GM12878 (cell line): ENCODE measurements at regions not wholly inside any gene's neighbourhood (a gene's known extent, or its start where the extent isn't known, plus 50 kb on each side); places are given as distances from the start of the nearest gene placed in this dataset.

Source experiments
- ATAC-seq: fragments of 200-7000 bp; cut with Tn5 transposase; 3 replicates; pipeline ENCODE4 v1.9.1; 2020; ENCODE audit warnings: mild to moderate bottlenecking, moderate library complexity
- BruUV-seq: library from RNA; stranded (reverse); fragments of 400-500 nt; replicated peaks from 2 replicates; lab custom pipeline; 2021; lab: Mats Ljungman, UMichigan
- CTCF ChIA-PET: fragments of 300-600 bp; sonication (Branson Sonifier 250); formaldehyde crosslinking; extraction: SDS; loops from one replicate; lab custom pipeline; 2021; ENCODE audit warnings: inconsistent platforms; lab: Yijun Ruan, JAX
- POLR2A ChIA-PET: fragments of 350-600 bp; formaldehyde crosslinking; extraction: SDS; loops from one replicate; lab custom pipeline; 2021; ENCODE audit warnings: inconsistent platforms; lab: Charles Lee
- RAD21 ChIA-PET: fragments of 300-600 bp; sonication (Branson Sonifier 250); formaldehyde crosslinking; loops from one replicate; lab custom pipeline; 2023; ENCODE audit warnings: antibody characterized with exemption; ENCODE audit not compliant: unreplicated experiment; lab: Charles Lee
- SMC1A ChIA-PET: fragments of 300-600 bp; sonication (Branson Sonifier 250); formaldehyde crosslinking; loops from one replicate; lab custom pipeline; 2023; ENCODE audit not compliant: unreplicated experiment, uncharacterized antibody; lab: Charles Lee
- DNase-seq: peaks from one replicate; pipeline ENCODE4 v3.0.0-alpha.2; 2011; ENCODE audit warnings: low read depth, low spot score
- FAIRE-seq: peaks from 3 replicates; lab custom pipeline; 2011; peaks lifted over from hg19 to GRCh38; lab: Jason Lieb, UNC
- H2AFZ ChIP-seq: 2 replicates; pipeline ENCODE4 v1.6.0; 2011; ENCODE audit warnings: low read depth, low read length, control low read depth; ENCODE audit not compliant: control insufficient read depth
- H3K27ac ChIP-seq: 2 replicates; pipeline ENCODE4 v1.5.1; 2011; ENCODE audit warnings: control low read depth; ENCODE audit not compliant: control insufficient read depth, insufficient read depth
- H3K27me3 ChIP-seq, 2 experiments: replicated peaks in 1 of 2; 2 replicates each; pipeline versions ENCODE4 v1.6.0 to v1.6.1; 2011; ENCODE audit warnings: low read length in 1 of 2; ENCODE audit not compliant: control insufficient read depth in 2 of 2, insufficient read depth in 2 of 2
- H3K36me3 ChIP-seq, 2 experiments: 2 replicates each; pipeline ENCODE4 v1.5.1; 2011; ENCODE audit warnings: low read length in 1 of 2; ENCODE audit not compliant: control insufficient read depth in 2 of 2, insufficient read depth in 2 of 2
- H3K4me1 ChIP-seq: 2 replicates; pipeline ENCODE4 v1.6.1; 2011; ENCODE audit warnings: mild to moderate bottlenecking, low read length, moderate library complexity, mixed read lengths; ENCODE audit not compliant: control insufficient read depth, insufficient read depth
- H3K4me2 ChIP-seq: 2 replicates; pipeline ENCODE4 v1.6.0; 2011; ENCODE audit warnings: control low read depth; ENCODE audit not compliant: control insufficient read depth, insufficient read depth
- H3K4me3 ChIP-seq: fragments of 200-600 bp; sonication (generic); 2 replicates; pipeline ENCODE4 v1.5.1; 2016
- H3K79me2 ChIP-seq: 2 replicates; pipeline ENCODE4 v1.6.0; 2011; ENCODE audit warnings: low read length; ENCODE audit not compliant: control insufficient read depth, insufficient read depth
- H3K9ac ChIP-seq: 2 replicates; pipeline ENCODE4 v1.8.0; 2011; ENCODE audit warnings: low read length, control low read depth, mixed read lengths; ENCODE audit not compliant: control insufficient read depth, insufficient read depth
- H3K9me3 ChIP-seq: replicated peaks from 3 replicates; pipeline ENCODE4 v1.5.1; 2011; ENCODE audit warnings: mild to moderate bottlenecking, low read length; ENCODE audit not compliant: control insufficient read depth, insufficient read depth
- H4K20me1 ChIP-seq: 2 replicates; pipeline ENCODE4 v1.6.0; 2011; ENCODE audit not compliant: control insufficient read depth, insufficient read depth
- ATF7 ChIP-seq: fragments of 450-650 bp; IDR thresholded peaks from 2 replicates; pipeline ENCODE4 v1.6.1; 2016; ENCODE audit warnings: low read depth, mild to moderate bottlenecking
- BRCA1 ChIP-seq: IDR thresholded peaks from 2 replicates; pipeline ENCODE4 v1.6.1; 2011; ENCODE audit warnings: low read depth, low read length, improper control_type of control experiment
- CREB1 ChIP-seq: IDR thresholded peaks from 2 replicates; pipeline ENCODE4 v1.6.1; 2012; ENCODE audit warnings: low read depth, mild to moderate bottlenecking, inconsistent platforms
- EZH2 ChIP-seq: IDR thresholded peaks from 2 replicates; pipeline ENCODE4 v1.6.1; 2012; ENCODE audit warnings: low read depth, mild to moderate bottlenecking, control low read depth, inconsistent platforms, low read length, borderline replicate concordance; ENCODE audit not compliant: control insufficient read depth
- MXI1 ChIP-seq: fragments of 150-350 bp; IDR thresholded peaks from 2 replicates; pipeline ENCODE4 v1.6.1; 2011; ENCODE audit warnings: low read depth, mild to moderate bottlenecking, inconsistent platforms, low read length, improper control_type of control experiment
- NFYB ChIP-seq: IDR thresholded peaks from 2 replicates; pipeline ENCODE4 v1.6.1; 2011; ENCODE audit warnings: low read depth, mild to moderate bottlenecking, low read length, improper control_type of control experiment, moderate library complexity; ENCODE audit not compliant: insufficient read depth
- PAX8 ChIP-seq: fragments of 450-650 bp; IDR thresholded peaks from 2 replicates; pipeline ENCODE4 v1.6.1; 2017; ENCODE audit warnings: mild to moderate bottlenecking, moderate library complexity
- SMARCA5 ChIP-seq: fragments of 450-650 bp; IDR thresholded peaks from 2 replicates; pipeline ENCODE4 v1.6.1; 2017; ENCODE audit warnings: mild to moderate bottlenecking
- SP1 ChIP-seq: IDR thresholded peaks from one replicate; pipeline ENCODE4 v1.6.1; 2011; ENCODE audit warnings: low read depth, low read length
- SPI1 ChIP-seq: IDR thresholded peaks from 2 replicates; pipeline ENCODE4 v1.6.1; 2011; ENCODE audit warnings: low read depth, mild to moderate bottlenecking, low read length, moderate library complexity, borderline replicate concordance; ENCODE audit not compliant: insufficient read depth
- STAT1 ChIP-seq: fragments of 450-650 bp; conservative IDR thresholded peaks from 2 replicates; pipeline ENCODE4 v1.6.1; 2014; ENCODE audit warnings: antibody characterized with exemption, mild to moderate bottlenecking
- TCF7 ChIP-seq: IDR thresholded peaks from 2 replicates; pipeline ENCODE4 v1.6.1; 2014; ENCODE audit warnings: antibody characterized with exemption, borderline replicate concordance
- WGBS: methylation state at CpG from one replicate; pipeline ENCODE4 v1.1.6; 2016; ENCODE audit warnings: low lambda C conversion rate; ENCODE audit not compliant: insufficient replicate concordance, insufficient coverage; ENCODE audit errors: missing lambda C conversion rate; 5-methylcytosine and 5-hydroxymethylcytosine counted together
- in situ Hi-C: fragments of 300-500 bp; cut with MboI; formaldehyde crosslinking; loops from 9 replicates; pipeline ENCODE4 v1.14.3; 2018; ENCODE audit warnings: mixed read lengths
- intact Hi-C: fragments of 100-400 bp; cut with micrococcal nuclease; formaldehyde crosslinking; loops from one replicate; pipeline ENCODE4 v1.14.2; 2022; ENCODE audit not compliant: unreplicated experiment

DNA sequence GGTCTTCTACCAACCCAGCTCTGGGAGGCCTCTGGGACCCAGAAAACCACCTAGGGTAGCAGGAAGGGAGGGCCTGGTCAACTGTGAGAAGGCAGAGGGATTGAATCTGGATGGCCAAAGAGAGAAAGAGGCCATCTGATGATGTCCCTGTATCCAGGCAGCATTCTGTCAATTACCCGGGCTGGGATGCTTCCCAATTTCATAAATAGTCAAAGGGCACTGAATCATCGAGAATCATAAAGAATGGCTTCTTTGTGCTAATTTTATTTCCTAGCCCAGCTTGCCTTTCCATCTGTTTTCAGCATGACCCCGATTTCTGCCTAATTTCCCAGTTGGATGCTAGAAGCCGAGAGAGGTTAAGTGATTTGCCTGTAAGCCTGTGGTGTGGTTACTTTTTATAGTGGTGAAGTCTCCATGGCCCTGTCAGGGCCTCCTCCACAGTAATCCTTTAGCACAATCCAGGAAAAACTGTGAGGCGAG, 129.2 kb downstream of the FAM43A start:
- Histone ChIP-seq H3K9me3 (no peaks in the 10 kb centered on the region), H3K4me1 (no peaks in the 10 kb centered on the region), H3K27me3 (peaks cover 1 to 8% of the 10 kb centered on the region in 2 experiments; a peak in 2 of 4 replicates), H3K79me2 (no peaks in the 10 kb centered on the region), H3K36me3 (no peaks in the 10 kb centered on the region), H3K27ac (no peak overlapping the region), H4K20me1 (no peaks in the 10 kb centered on the region; the same call in 1 of the 2 replicates), H3K9ac (no peak overlapping the region), H3K4me3 (no peak overlapping the region), H2AFZ (no peak overlapping the region), H3K4me2 (no peak overlapping the region)
- ChIA-PET SMC1A (no interaction called here), CTCF (no interaction called here), RAD21 (no interaction called here), POLR2A (interaction anchor here (0.6 kb wide), 2 partner anchors 53 to 692 kb away, joined by 3 to 4 read pairs; no protein-coding TSS in a partner anchor)
- 39% methylated on average over 5 of the region's 5 CpGs for WGBS
- TF ChIP-seq PAX8 (no peak), SMARCA5 (no peak), NFYB (no peak), MXI1 (no peak), CREB1 (no peak), TCF7 (no peak), STAT1 (no peak), SPI1 (no peak), ATF7 (no peak), EZH2 (no peak), SP1 (no peak), BRCA1 (no peak)
- no peak for FAIRE-seq
- intact Hi-C loops (no loop called here), in situ Hi-C loops (no loop called here)
- no peak for DNase-seq
- no peak for ATAC-seq
- no TSS peak for BruUV-seq
